ENCODE measurements at regions not wholly inside any gene's neighbourhood (a gene's known extent, or its start where the extent isn't known, plus 50 kb on each side); places are given as distances from the start of the nearest gene placed in this dataset.

GRCh38 chr1:157227700-157228099, 89.5 kb upstream of the ETV3 start:
- no peak for TF ChIP-seq CTCF (IDR thresholded peaks at IDR 0.05; ENCODE audit: low read depth, low read length)
- TF ChIP-seq POLR2A (IDR thresholded peaks at IDR 0.05; ENCODE audit: extremely low read depth, insufficient read length) = no peak

All from NB4 (cell line).